Spinal cord (tissue), 9 donors: ENCODE measurements at regions not wholly inside any gene's neighbourhood (a gene's known extent, or its start where the extent isn't known, plus 50 kb on each side); places are given as distances from the start of the nearest gene placed in this dataset.
A peak's percentile ranks its signal among the peaks of the same experiment; 100 is the strongest.

Source experiments
- DNase-seq, 6 donors: peaks; one replicate each; pipeline versions ENCODE4 v3.0.0 to v3.0.0-alpha.2; 2013 to 2015; ENCODE audit warnings: low spot score in 6 of 6, low read depth in 4 of 6
- H3K27ac ChIP-seq: one replicate; pipeline ENCODE4 v1.5.1; 2013; ENCODE audit warnings: low read depth, low read length, control low read depth
- H3K27me3 ChIP-seq: one replicate; pipeline ENCODE4 v1.6.1; 2013; ENCODE audit warnings: low read length; ENCODE audit not compliant: control insufficient read depth, insufficient read depth
- H3K36me3 ChIP-seq: one replicate; pipeline ENCODE4 v1.6.1; 2013; ENCODE audit warnings: low read length; ENCODE audit not compliant: control insufficient read depth, insufficient read depth
- H3K4me1 ChIP-seq: one replicate; pipeline ENCODE4 v1.6.1; 2013; ENCODE audit warnings: low read length; ENCODE audit not compliant: control insufficient read depth, insufficient read depth
- H3K4me3 ChIP-seq: one replicate; pipeline ENCODE4 v1.5.1; 2013; ENCODE audit warnings: low read depth, low read length, control low read depth
- H3K9me3 ChIP-seq: one replicate; pipeline ENCODE4 v1.6.1; 2013; ENCODE audit warnings: low read length; ENCODE audit not compliant: control insufficient read depth, insufficient read depth
- whole genome bisulfite sequencing: methylation state at CpG from one replicate; pipeline ENCODE4 v1.1.5; 2013; ENCODE audit warnings: missing lambda C conversion rate; ENCODE audit not compliant: insufficient coverage; 5-methylcytosine and 5-hydroxymethylcytosine counted together
- donor health status: healthy.

DNA sequence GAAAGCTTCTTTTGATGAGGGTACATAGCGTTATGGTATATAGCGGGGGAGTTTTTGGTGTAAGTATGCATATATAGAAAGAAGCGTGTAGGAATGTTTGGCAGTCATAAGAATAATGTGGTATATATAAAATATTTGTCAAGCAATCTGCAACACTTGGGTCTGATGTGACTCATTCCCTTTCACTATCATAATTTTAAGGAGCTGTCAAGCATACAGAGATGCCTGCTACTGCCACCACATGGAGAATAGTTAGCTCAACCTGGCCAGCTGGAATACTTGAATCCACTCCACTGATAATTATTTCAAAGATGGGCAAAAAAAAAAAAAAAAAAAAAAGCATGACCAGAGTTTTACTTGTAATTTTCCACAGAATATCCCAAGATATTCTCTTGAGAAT, 559.8 kb upstream of the REG3G start:
- Histone ChIP-seq H3K27me3 (no peaks in the 10 kb centered on the region), H3K4me3 (no peak overlapping the region), H3K36me3 (no peaks in the 10 kb centered on the region), H3K9me3 (no peaks in the 10 kb centered on the region), H3K27ac (no peak overlapping the region), H3K4me1 (no peaks in the 10 kb centered on the region)
- WGBS = no CpG with 5 or more reads among the region's 3 CpGs
- DNase-seq = no peak

- no peaks in the 10 kb centered on the region for H3K4me1 ChIP-seq
- WGBS = 100% methylated on average over 4 of the region's 8 CpGs
- H3K36me3 ChIP-seq = no peaks in the 10 kb centered on the region
- no peak overlapping the region for H3K27ac ChIP-seq
- no peak for DNase-seq
- no peaks in the 10 kb centered on the region for H3K27me3 ChIP-seq
- no peak overlapping the region for H3K4me3 ChIP-seq
- H3K9me3 ChIP-seq = no peaks in the 10 kb centered on the region
These were observed 548.8 kb upstream of the REG3G start for GRCh38 chr2:78476619-78477229.

- H3K27me3 ChIP-seq = no peaks in the 10 kb centered on the region
- no peaks in the 10 kb centered on the region for H3K36me3 ChIP-seq
- H3K9me3 ChIP-seq = no peaks in the 10 kb centered on the region
- H3K4me3 ChIP-seq = no peak overlapping the region
- no peak overlapping the region for H3K27ac ChIP-seq
- no peaks in the 10 kb centered on the region for H3K4me1 ChIP-seq
- no peak for DNase-seq
These were observed 538.9 kb upstream of the REG3G start for GRCh38 chr2:78486565-78486964.

- 91% methylated on average over 8 of the region's 8 CpGs for WGBS
- no peaks in the 10 kb centered on the region for H3K4me1 ChIP-seq
- no peaks in the 10 kb centered on the region for H3K9me3 ChIP-seq
- DNase-seq = no peak
- H3K27ac ChIP-seq = no peak overlapping the region
- no peaks in the 10 kb centered on the region for H3K27me3 ChIP-seq
- H3K36me3 ChIP-seq = no peaks in the 10 kb centered on the region
- H3K4me3 ChIP-seq = no peak overlapping the region
These were observed 527.4 kb upstream of the REG3G start for GRCh38 chr2:78498125-78498524.

DNA sequence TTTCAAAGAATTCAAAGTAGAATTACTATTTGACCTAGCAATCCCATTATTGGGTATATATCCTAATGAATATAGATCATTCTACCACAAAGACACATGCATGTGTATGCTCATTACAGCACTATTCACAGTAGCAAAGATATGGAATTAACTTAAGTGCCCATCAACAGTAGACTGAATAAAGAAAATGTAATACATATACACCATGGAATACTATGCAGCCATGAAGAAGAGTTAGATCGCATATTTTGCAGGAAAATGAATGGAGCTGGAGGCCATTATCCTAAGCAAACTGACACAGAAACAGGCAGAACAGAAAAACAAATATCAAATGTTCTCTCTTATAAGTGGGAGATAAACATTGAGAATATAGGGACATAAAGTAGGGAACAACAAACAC, 519.2 kb upstream of the REG3G start:
- Histone ChIP-seq H3K4me1 (no peaks in the 10 kb centered on the region), H3K9me3 (no peaks in the 10 kb centered on the region), H3K4me3 (no peak overlapping the region), H3K36me3 (no peaks in the 10 kb centered on the region), H3K27me3 (no peaks in the 10 kb centered on the region), H3K27ac (no peak overlapping the region)
- no peak for DNase-seq
- no CpG with 5 or more reads among the region's 1 CpG for WGBS

GRCh38 chr2:78521938-78522337, 503.6 kb upstream of the REG3G start:
- Histone ChIP-seq H3K4me3 (no peak overlapping the region), H3K36me3 (no peaks in the 10 kb centered on the region), H3K27ac (no peak overlapping the region), H3K27me3 (no peaks in the 10 kb centered on the region), H3K9me3 (no peaks in the 10 kb centered on the region), H3K4me1 (no peaks in the 10 kb centered on the region)
- 80% methylated on average over 2 of the region's 3 CpGs for WGBS
- DNase-seq = no peak

GRCh38 chr2:78532762-78533379, 492.6 kb upstream of the REG3G start:
- peak in 1 of 6 donors; percentile 4 for DNase-seq
- H3K36me3 ChIP-seq = no peaks in the 10 kb centered on the region
- H3K4me3 ChIP-seq = no peak overlapping the region
- H3K27ac ChIP-seq = no peak overlapping the region
- no peaks in the 10 kb centered on the region for H3K4me1 ChIP-seq
- WGBS = 30% methylated on average over 5 of the region's 5 CpGs
- H3K9me3 ChIP-seq = no peaks in the 10 kb centered on the region
- H3K27me3 ChIP-seq = no peaks in the 10 kb centered on the region

GRCh38 chr2:78535395-78535794, 490.1 kb upstream of the REG3G start:
- DNase-seq = no peak
- Histone ChIP-seq H3K27ac (no peak overlapping the region), H3K4me3 (no peak overlapping the region), H3K27me3 (no peaks in the 10 kb centered on the region), H3K36me3 (no peaks in the 10 kb centered on the region), H3K4me1 (no peaks in the 10 kb centered on the region), H3K9me3 (no peaks in the 10 kb centered on the region)

GRCh38 chr2:78538322-78538721, 487.2 kb upstream of the REG3G start:
- no peak for DNase-seq
- Histone ChIP-seq H3K27ac (no peak overlapping the region), H3K4me1 (no peaks in the 10 kb centered on the region), H3K9me3 (no peaks in the 10 kb centered on the region), H3K36me3 (no peaks in the 10 kb centered on the region), H3K4me3 (no peak overlapping the region), H3K27me3 (no peaks in the 10 kb centered on the region)
- WGBS = 100% methylated on average over 1 of the region's 1 CpG

DNA sequence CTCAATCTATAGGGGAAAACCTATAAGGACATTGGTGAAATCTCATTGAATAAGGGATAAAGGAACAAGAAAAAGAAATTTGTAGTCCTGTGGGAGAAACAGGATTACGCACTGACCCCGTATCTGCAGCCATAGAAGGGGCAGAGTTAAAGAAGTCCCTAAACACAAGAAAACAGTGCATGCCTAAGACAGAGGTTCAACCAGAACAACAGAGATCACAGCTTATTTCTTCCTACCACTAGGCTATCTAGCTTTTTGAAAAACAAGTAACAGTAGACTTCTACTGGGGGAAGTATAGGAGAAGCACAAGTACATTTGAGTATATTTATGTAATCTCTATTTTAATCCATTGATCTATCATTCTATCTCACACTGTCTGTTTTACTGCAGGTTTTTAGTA, 485.2 kb upstream of the REG3G start:
- H3K27me3 ChIP-seq = no peaks in the 10 kb centered on the region
- no peaks in the 10 kb centered on the region for H3K4me1 ChIP-seq
- WGBS = no CpG with 5 or more reads among the region's 2 CpGs
- no peaks in the 10 kb centered on the region for H3K9me3 ChIP-seq
- DNase-seq = no peak
- H3K4me3 ChIP-seq = no peak overlapping the region
- no peak overlapping the region for H3K27ac ChIP-seq
- no peaks in the 10 kb centered on the region for H3K36me3 ChIP-seq
